Stimulated activated CD8-positive, alpha-beta memory T cell treated with anti-CD3 and anti-CD28 coated beads, Interleukin-4, amount 100 ng/mL, for 24 hours (primary cell): ENCODE measurements at regions not wholly inside any gene's neighbourhood (a gene's known extent, or its start where the extent isn't known, plus 50 kb on each side); places are given as distances from the start of the nearest gene placed in this dataset.
"Not testable (repeated sequence)": the region's sequence is repeated elsewhere in the genome, so short reads cannot be mapped to it uniquely, and the experiment has no call there.

Experiments
- DNase-seq: peaks from one replicate; pipeline ENCODE4 v3.0.0-alpha.2; 2020; ENCODE audit warnings: low read depth

DNA sequence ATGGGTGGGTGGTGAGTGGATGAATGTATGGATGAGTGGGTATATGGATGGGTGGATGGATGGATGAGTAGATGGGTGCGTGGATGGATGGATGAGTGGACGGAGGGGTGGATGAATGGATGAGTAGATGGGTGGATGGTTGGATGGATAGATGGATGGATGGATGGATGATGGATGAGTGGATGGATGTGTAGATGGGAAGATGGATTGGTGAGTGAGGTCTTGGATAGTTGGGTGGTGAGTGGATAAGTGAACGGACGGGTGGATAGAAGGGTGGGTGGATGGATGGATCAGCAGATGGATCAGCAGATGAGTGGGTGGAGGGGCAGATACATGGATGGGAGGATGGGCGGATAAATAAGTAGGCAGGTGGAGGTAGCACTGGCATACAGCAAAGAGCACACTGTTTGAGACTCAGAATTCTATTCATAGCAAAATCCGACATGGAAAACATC, 163.5 kb downstream of the C9orf50 start:
- no peak for DNase-seq

DNA sequence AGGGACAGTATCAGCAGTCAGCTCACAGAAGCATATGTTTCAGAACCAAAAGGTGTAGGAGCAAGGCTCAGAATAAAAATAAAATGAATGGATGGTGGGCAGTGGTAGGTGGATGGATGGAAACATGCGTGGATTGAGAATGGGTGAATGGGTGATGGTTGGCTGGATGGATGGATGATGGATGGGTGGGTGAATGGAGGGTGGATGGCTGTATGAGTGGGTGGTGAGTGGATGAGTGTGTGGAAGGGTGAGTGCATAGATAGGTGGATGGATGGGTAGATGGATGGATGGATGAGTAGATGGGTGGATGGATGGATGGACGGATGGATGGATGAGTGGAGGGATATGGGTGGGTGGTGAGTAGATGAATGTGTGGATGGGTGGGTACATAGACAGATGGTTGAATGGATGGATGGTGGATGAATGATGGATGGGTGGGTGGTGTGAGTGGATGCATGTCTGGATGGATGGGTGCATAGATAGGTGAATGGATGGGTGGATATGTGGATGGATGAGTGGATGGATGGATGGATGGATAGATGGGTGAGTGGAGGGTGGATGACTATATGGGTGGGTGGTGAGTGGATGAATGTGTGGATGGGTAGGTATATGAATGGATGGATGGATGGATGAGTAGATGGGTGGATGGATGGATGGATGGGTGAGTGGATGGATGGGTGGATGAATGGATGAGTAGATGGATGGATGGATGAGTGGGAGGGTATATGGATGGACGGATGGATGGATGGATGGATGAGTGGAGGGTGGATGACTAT, 164.2 kb downstream of the C9orf50 start:
- no peak for DNase-seq

DNA sequence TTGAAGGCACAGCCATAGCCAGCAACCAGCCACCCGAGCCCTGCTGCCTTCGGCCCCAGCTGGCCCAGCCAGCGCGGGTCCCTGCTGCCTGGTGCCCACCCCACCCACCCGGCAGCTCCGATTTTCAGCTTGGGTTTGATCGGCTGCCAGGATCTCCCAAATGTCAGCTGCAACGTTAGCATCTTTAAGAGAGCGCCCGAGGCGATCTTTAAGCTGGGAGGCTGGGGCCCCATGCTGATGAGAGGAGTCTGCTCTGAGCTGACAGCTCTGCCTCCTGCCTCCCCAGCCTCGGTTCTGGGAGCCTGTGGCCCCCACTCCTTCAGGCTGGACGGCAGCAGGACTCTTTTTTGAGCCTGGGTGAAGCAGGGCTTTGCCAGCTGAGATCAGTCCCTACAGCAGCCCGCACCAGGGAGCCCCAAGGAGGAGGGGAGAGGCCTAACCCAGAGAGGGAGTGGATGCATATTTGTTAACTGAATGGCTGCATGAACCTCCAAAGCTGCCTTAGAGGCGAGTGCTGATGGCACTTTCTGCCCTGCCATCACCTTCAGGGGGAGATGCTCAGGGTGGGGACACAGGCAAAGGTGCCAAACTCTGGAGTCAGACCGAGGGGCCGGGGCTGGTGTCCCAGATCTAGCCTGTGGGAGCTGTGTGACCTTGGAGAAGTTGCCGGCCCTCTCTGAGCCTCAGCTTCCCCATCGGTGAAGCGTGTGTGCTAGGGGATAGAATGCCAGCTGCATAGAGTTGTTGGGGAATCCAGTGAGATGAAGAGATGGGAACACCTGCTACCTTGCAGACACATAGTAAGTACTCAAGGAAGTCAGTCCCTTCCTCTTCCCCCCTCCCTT, 165.5 kb downstream of the C9orf50 start:
- DNase-seq, result no peak

DNA sequence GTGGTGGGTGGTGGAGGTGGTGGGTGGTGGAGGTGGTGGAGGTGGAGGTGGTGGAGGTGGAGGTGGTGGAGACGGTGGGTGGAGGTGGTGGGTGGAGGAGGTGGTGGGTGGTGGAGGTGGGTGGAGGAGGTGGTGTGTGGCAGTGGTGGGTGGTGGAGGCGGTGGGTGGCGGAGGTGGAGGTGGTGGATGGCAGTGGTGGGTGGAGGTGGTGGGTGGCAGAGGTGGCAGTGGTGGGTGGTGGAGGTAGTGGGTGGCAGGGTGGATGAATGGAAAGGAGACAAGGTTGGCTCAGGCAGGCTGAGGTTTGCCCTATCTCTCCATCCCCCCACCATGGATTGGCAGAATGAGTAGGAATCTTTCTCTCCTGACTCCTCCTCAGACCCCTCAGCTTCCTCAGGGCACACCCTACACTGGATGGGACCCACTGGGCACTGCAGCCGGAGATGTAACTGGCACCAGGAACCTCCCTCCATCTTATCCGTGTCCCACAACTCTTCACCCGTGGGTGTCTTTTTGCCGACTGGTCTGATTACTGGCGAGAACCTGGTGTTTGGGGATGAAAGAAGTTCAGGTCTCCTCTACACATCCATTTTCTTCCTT, 166.3 kb downstream of the C9orf50 start:
- no peak for DNase-seq

DNA sequence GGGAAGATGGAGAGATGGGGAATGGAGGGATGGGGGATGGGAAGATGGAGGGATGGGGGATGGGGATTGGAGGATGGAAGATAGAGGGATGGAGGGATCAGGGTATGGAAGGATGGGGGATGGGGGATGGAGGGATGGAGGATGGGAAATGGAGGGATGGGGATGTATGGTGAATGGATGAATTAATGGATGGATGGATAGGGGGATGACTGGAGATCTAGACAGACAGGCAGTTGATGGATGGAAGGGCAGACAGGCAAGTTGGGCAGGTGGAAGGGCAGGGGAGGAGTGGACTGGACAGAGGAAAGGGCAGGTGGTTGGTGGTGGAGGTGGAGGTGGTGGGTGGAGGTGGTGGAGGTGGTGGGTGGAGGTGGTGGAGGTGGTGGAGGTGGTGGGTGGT, 167.2 kb downstream of the C9orf50 start:
- no peak for DNase-seq

DNA sequence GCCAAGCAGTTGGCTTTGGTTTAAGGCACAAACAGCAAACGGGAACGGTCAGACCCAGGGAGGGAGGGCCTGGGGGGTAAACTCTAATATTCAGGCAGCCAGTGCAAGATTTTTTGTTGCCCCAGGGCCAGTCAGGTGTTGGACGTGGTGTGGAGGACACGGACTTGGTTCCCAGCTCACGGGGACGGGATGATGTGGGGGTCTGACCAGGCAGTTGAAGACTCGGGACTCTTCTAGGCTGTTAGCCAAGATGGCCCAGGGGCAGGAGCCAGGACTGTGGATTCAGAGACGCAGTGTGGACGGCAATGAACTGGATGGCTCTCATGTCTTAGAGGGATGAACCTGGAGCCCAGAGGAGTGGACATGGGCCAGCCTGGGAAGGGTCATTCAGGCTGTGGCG, 169.2 kb downstream of the C9orf50 start:
- no peak for DNase-seq

- DNase-seq, result no peak
Measured at GRCh38 chr9:129451089-129451656, 169.7 kb downstream of the C9orf50 start.

GRCh38 chr9:129449066-129449465, 171.8 kb downstream of the C9orf50 start:
- DNase-seq, result no peak

- DNase-seq, result no peak
Measured at GRCh38 chr9:129446828-129447550, 173.9 kb downstream of the C9orf50 start.

GRCh38 chr9:129445794-129446306, 175.1 kb downstream of the C9orf50 start:
- DNase-seq, result no peak

- DNase-seq, result not testable (repeated sequence)
Measured at GRCh38 chr9:129443515-129444164, 177.3 kb downstream of the C9orf50 start.

DNA sequence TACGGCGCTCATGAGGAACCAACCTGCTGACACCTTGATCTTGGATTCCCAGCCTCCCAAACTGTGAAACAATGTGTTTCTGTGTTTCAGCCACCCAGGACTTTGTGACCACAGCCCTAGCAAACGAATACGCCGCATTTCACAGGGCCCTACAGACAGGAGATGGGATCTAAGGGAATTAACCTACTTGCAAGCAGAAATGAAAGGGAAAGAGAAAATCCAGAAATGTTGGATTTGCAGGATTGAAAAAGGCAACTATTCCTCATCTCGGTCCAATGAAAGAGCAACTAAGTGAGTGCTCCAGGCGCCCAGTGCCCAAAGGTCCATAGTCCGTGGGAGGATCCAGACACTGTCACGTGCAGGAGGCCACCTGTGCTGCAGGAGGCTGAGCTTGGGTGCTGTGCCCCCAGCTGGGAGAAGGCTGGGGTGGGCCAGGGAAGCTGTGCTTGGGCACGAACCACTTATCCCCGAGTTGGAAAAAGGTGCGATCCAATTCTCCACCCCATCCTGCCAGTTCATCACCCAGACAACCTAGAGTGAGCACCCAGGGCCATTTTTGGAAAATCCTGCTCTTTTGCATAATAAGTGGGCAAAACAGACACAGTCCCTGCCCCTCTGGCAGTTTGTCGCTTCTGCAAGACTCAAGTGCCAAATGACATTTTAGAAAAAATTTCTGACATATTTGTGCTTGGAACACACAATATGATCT, 177.9 kb downstream of the C9orf50 start:
- no peak for DNase-seq

- no peak for DNase-seq
Measured at GRCh38 chr9:129441852-129442251, 179.0 kb downstream of the C9orf50 start.

DNA sequence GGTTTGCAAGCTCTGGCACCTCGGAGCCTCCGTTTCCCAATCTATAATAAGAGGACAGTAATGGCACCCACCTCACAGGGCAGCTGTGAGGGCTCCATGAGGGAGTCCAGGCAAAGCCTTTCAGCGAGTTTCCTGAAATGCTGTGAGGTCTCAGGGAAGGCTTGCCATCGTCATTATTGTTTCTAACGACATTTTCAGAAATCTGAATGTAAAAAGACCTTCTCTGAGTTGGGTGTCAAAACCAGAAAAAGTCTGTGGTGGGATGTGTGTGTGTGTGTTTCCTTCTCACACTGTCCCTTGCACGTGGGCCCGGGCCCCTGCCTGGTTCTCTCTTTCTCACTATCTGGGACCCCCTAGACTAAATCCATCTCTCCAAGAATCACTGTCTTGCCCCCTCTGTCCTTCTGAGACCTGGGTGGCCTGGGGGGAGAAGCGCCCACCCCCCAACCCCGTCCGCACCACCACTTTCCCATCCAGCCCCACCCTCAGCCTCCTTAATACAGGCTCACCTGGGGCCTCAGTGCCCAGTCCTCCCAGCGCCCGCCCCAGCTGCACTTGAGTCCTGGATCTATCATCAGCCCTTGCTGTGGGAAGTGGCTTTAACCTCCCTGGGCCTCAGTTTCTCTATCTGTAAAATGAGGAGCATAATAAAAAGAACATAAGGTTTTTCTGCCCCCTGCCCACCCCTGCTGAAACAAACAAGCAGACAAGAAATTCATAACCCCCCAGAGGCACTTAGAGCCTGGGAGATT, 180.3 kb downstream of the C9orf50 start:
- DNase-seq, result no peak

DNA sequence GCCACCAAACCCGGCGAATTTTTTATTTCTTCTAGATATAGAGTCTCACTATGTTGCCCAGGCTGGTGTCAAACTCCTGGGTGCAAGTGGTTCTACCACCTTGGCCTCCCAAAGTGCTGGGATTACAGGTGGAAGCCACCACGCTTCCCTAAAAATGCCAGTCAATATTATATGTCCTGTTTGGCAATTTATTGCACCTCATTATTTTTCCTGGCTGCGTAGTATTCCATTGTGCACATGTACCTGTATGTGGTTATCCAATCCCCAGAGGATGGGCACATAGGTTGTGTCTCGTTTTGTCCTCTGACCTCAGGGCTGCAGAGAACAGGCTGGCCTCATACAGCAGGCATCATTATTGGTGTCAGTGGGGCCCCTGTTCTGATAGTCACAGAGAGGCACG, 181.7 kb downstream of the C9orf50 start:
- DNase-seq, result no peak

DNA sequence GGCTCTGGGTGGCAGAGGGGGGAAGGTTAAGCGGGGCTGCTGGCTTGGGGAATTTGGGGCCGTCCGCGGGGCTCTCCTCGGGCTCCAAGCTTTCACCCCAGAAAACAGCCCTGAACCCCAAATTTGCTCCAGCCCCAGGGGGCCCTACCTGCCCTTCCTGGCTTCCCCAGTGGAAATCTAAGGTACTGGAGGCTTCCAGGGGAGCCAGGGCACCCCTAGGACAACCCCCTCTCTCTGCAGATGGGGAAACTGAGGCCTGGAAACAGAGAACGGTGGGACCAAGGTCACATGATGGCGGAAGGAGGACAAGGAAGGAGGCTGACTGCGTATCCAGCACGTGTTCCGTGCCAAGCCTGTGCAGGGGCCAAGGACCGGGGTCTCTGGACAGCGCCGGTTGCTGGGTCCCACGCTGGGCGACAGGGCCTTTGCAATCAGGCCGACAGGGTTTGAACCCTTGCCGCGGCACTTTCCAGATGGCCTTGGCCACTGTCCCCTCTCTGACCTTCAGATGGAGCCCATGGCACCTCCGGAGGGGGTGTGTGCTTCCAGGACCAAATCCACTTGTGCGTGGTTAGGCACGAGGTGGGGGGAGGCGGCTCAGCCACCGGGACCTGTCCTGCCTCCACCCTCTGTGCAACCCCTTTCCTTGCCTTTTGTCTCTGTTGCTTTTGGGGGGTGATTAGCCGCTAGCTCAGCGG, 183.1 kb downstream of the C9orf50 start:
- no peak for DNase-seq

- no peak for DNase-seq
Measured at GRCh38 chr9:129436751-129437625, 183.9 kb downstream of the C9orf50 start.
